ENCODE measurements at regions not wholly inside any gene's neighbourhood (a gene's known extent, or its start where the extent isn't known, plus 50 kb on each side); places are given as distances from the start of the nearest gene placed in this dataset.

GRCh38 chr7:50854831-50855230 lies 72.1 kb upstream of the GRB10 start:
- ATAC-seq (no peak), DNase-seq (ENCODE audit: low read depth, low spot score) (no peak)
- ChIA-PET CTCF (no interaction called here), POLR2A (no interaction called here), RAD21 (ENCODE audit: low non-redundant PET in 1 of 2, low total read pairs in 2 of 2, uncharacterized antibody in 2 of 2, unreplicated experiment in 2 of 2) (no interaction called here)
- no peak overlapping the region for H3K4me3 ChIP-seq (replicated peaks in 1 of 2; ENCODE audit: low read depth in 1 of 2, low read length in 2 of 2)
- no peak overlapping the region for H3K27ac ChIP-seq (ENCODE audit: low read depth, low read length)
- no peak overlapping the region for H2AFZ ChIP-seq (ENCODE audit: low read depth, low read length, poor library complexity, severe bottlenecking)
- H3K27me3 ChIP-seq (ENCODE audit: insufficient read depth, low read length), result 0 out of 2 replicates have a peak, but pooled peaks cover 4% of the 10 kb centered on the region
- BruUV-seq (replicated peaks), result no TSS peak
- no peaks in the 10 kb centered on the region for H3K9me2 ChIP-seq (ENCODE audit: insufficient read depth)
- H3K36me3 ChIP-seq (ENCODE audit: control insufficient read depth in 1 of 2, insufficient read depth in 2 of 2, low read length in 2 of 2), result no peaks in the 10 kb centered on the region
- H3K9ac ChIP-seq (ENCODE audit: low read length), result no peak overlapping the region
- TF ChIP-seq EZH2 (IDR thresholded peaks at IDR 0.05), result no peak
- TF ChIP-seq ELF1 (IDR thresholded peaks at IDR 0.05; ENCODE audit: borderline replicate concordance, low read depth), result no peak
- TF ChIP-seq POLR2AphosphoS5 (IDR thresholded peaks at IDR 0.05; ENCODE audit: low read depth, low read length), result no peak
- no peak for TF ChIP-seq SRF (IDR thresholded peaks at IDR 0.05; ENCODE audit: low read depth)
- no peak for TF ChIP-seq ATF3 (IDR thresholded peaks at IDR 0.05)
- TF ChIP-seq SIN3A (IDR thresholded peaks at IDR 0.05; ENCODE audit: low read depth), result no peak
- H3K4me1 ChIP-seq (ENCODE audit: control insufficient read depth in 1 of 2, insufficient read depth in 2 of 2, low read length in 2 of 2), result no peaks in the 10 kb centered on the region; a peak in 1 of 4 replicates
- intact Hi-C loops (cut with micrococcal nuclease), result no loop called here
- no peaks in the 10 kb centered on the region for H3K9me3 ChIP-seq (ENCODE audit: control insufficient read depth in 1 of 2, insufficient read depth in 1 of 2, low read depth in 1 of 2, low read length in 2 of 2)
- no peaks in the 10 kb centered on the region for H3K79me2 ChIP-seq (ENCODE audit: insufficient read depth, low read length)
- H3K4me2 ChIP-seq (ENCODE audit: low read length), result no peak overlapping the region
- no peaks in the 10 kb centered on the region for H4K20me1 ChIP-seq (ENCODE audit: insufficient read depth)

- Histone ChIP-seq H3K9me3 (ENCODE audit: control insufficient read depth in 1 of 2, insufficient read depth in 1 of 2, low read depth in 1 of 2, low read length in 2 of 2) (no peaks in the 10 kb centered on the region), H3K4me1 (ENCODE audit: control insufficient read depth in 1 of 2, insufficient read depth in 2 of 2, low read length in 2 of 2) (no peaks in the 10 kb centered on the region; a peak in 1 of 4 replicates), H3K36me3 (ENCODE audit: control insufficient read depth in 1 of 2, insufficient read depth in 2 of 2, low read length in 2 of 2) (no peaks in the 10 kb centered on the region), H4K20me1 (ENCODE audit: insufficient read depth) (no peaks in the 10 kb centered on the region), H3K27me3 (ENCODE audit: insufficient read depth, low read length) (0 out of 2 replicates have a peak, but pooled peaks cover 4% of the 10 kb centered on the region), H3K4me2 (ENCODE audit: low read length) (no peak overlapping the region), H3K27ac (ENCODE audit: low read depth, low read length) (no peak overlapping the region), H2AFZ (ENCODE audit: low read depth, low read length, poor library complexity, severe bottlenecking) (no peak overlapping the region), H3K9me2 (ENCODE audit: insufficient read depth) (no peaks in the 10 kb centered on the region), H3K4me3 (replicated peaks in 1 of 2; ENCODE audit: low read depth in 1 of 2, low read length in 2 of 2) (no peak overlapping the region), H3K9ac (ENCODE audit: low read length) (no peak overlapping the region), H3K79me2 (ENCODE audit: insufficient read depth, low read length) (no peaks in the 10 kb centered on the region)
- intact Hi-C loops (cut with micrococcal nuclease), result no loop called here
- RAD21 ChIA-PET (ENCODE audit: low non-redundant PET in 1 of 2, low total read pairs in 2 of 2, uncharacterized antibody in 2 of 2, unreplicated experiment in 2 of 2), result no interaction called here
- no peak for ATAC-seq
- CTCF ChIA-PET, result no interaction called here
- POLR2A ChIA-PET, result no interaction called here
- no peak for TF ChIP-seq RAD21 (IDR thresholded peaks at IDR 0.05; ENCODE audit: low read depth)
- no peak for TF ChIP-seq YY1 (IDR thresholded peaks at IDR 0.05; ENCODE audit: extremely low read depth, insufficient replicate concordance, low read depth, low read length)
- TF ChIP-seq ZFX (IDR thresholded peaks at IDR 0.05), result no peak
- TF ChIP-seq ZNF274 (IDR thresholded peaks at IDR 0.05; ENCODE audit: low read depth, low read length), result no peak
- BruUV-seq (replicated peaks), result no TSS peak
- DNase-seq (ENCODE audit: low read depth, low spot score), result no peak
Measured at GRCh38 chr7:50854247-50854646, 71.6 kb upstream of the GRB10 start.
